HG03064 (cell line): ENCODE measurements at regions not wholly inside any gene's neighbourhood (a gene's known extent, or its start where the extent isn't known, plus 50 kb on each side); places are given as distances from the start of the nearest gene placed in this dataset.
"Not testable (repeated sequence)": the region's sequence is repeated elsewhere in the genome, so short reads cannot be mapped to it uniquely, and the experiment has no call there.

Experiments used
- ATAC-seq: cut with Tn5 transposase; IDR thresholded peaks from one replicate; pipeline ENCODE4 v1.9.1; 2021; ENCODE audit warnings: low read depth; ENCODE audit not compliant: unreplicated experiment

- ATAC-seq = no peak
These were observed 487.4 kb downstream of the ADCYAP1 start for GRCh38 chr18:1392046-1392445.

GRCh38 chr18:1392865-1393734, 488.4 kb downstream of the ADCYAP1 start:
- ATAC-seq = no peak

GRCh38 chr18:1393929-1394328, 489.3 kb downstream of the ADCYAP1 start:
- ATAC-seq = no peak

GRCh38 chr18:1394426-1394825, 489.8 kb downstream of the ADCYAP1 start:
- ATAC-seq = no peak

- ATAC-seq = no peak
These were observed 490.3 kb downstream of the ADCYAP1 start for GRCh38 chr18:1394966-1395365.

GRCh38 chr18:1408376-1408775, 503.7 kb downstream of the ADCYAP1 start:
- ATAC-seq = no peak

GRCh38 chr18:1412655-1413322, 508.1 kb downstream of the ADCYAP1 start:
- ATAC-seq = no peak

GRCh38 chr18:1413323-1413675, 508.6 kb downstream of the ADCYAP1 start:
- no peak for ATAC-seq

- no peak for ATAC-seq
These were observed 511.4 kb downstream of the ADCYAP1 start for GRCh38 chr18:1416074-1416473.

- ATAC-seq = no peak
These were observed 516.8 kb downstream of the ADCYAP1 start for GRCh38 chr18:1421502-1421901.

GRCh38 chr18:1422634-1423033, 518.0 kb downstream of the ADCYAP1 start:
- ATAC-seq = no peak

GRCh38 chr18:1425679-1426078, 521.0 kb downstream of the ADCYAP1 start:
- no peak for ATAC-seq

GRCh38 chr18:1435487-1435886, 530.8 kb downstream of the ADCYAP1 start:
- ATAC-seq = no peak

- ATAC-seq = no peak
These were observed 531.5 kb downstream of the ADCYAP1 start for GRCh38 chr18:1436199-1436598.

- ATAC-seq = no peak
These were observed 533.8 kb downstream of the ADCYAP1 start for GRCh38 chr18:1438458-1438910.

GRCh38 chr18:1438967-1439366, 534.3 kb downstream of the ADCYAP1 start:
- no peak for ATAC-seq

- ATAC-seq = not testable (repeated sequence)
These were observed 539.4 kb downstream of the ADCYAP1 start for GRCh38 chr18:1444062-1444461.

GRCh38 chr18:1446765-1447164, 542.1 kb downstream of the ADCYAP1 start:
- no peak for ATAC-seq

GRCh38 chr18:1452821-1453220, 548.1 kb downstream of the ADCYAP1 start:
- no peak for ATAC-seq

- ATAC-seq = no peak
These were observed 550.9 kb downstream of the ADCYAP1 start for GRCh38 chr18:1455605-1456004.

GRCh38 chr18:1458547-1458946, 553.9 kb downstream of the ADCYAP1 start:
- no peak for ATAC-seq

- ATAC-seq = no peak
These were observed 559.3 kb downstream of the ADCYAP1 start for GRCh38 chr18:1463981-1464380.
